Activated CD8-positive, alpha-beta memory T cell treated with anti-CD3 and anti-CD28 coated beads for 24 hours (primary cell): ENCODE measurements at regions not wholly inside any gene's neighbourhood (a gene's known extent, or its start where the extent isn't known, plus 50 kb on each side); places are given as distances from the start of the nearest gene placed in this dataset.

Source experiments
- DNase-seq: peaks from one replicate; pipeline ENCODE4 v3.0.0-alpha.2; 2020

GRCh38 chr1:11338284-11338924 is 65.4 kb downstream of the UBIAD1 start:
- no peak for DNase-seq

GRCh38 chr1:11339346-11340232 is 66.6 kb downstream of the UBIAD1 start:
- DNase-seq: no peak

- DNase-seq: no peak
These were observed 67.2 kb downstream of the UBIAD1 start for GRCh38 chr1:11340233-11340632.

GRCh38 chr1:11341901-11342552 is 69.0 kb downstream of the UBIAD1 start:
- DNase-seq: no peak

GRCh38 chr1:11342621-11343032 is 69.6 kb downstream of the UBIAD1 start:
- no peak for DNase-seq

GRCh38 chr1:11345971-11346715 is 73.1 kb downstream of the UBIAD1 start:
- DNase-seq: no peak

- DNase-seq: no peak
These were observed 77.3 kb downstream of the UBIAD1 start for GRCh38 chr1:11350265-11350664.

GRCh38 chr1:11352058-11352715 is 79.2 kb downstream of the UBIAD1 start:
- no peak for DNase-seq

- DNase-seq: no peak
These were observed 80.1 kb downstream of the UBIAD1 start for GRCh38 chr1:11352816-11353799.

- no peak for DNase-seq
These were observed 82.0 kb downstream of the UBIAD1 start for GRCh38 chr1:11354893-11355553.

GRCh38 chr1:11355559-11356475 is 82.8 kb downstream of the UBIAD1 start:
- no peak for DNase-seq

GRCh38 chr1:11357276-11357675 is 84.3 kb downstream of the UBIAD1 start:
- DNase-seq: no peak

GRCh38 chr1:11358984-11359383 is 86.0 kb downstream of the UBIAD1 start:
- DNase-seq: no peak

GRCh38 chr1:11362547-11363021 is 89.6 kb downstream of the UBIAD1 start:
- no peak for DNase-seq

- no peak for DNase-seq
These were observed 91.2 kb downstream of the UBIAD1 start for GRCh38 chr1:11364170-11364569.

- DNase-seq: no peak
These were observed 92.9 kb downstream of the UBIAD1 start for GRCh38 chr1:11365744-11366387.

GRCh38 chr1:11373029-11373894 is 100.3 kb downstream of the UBIAD1 start:
- DNase-seq: no peak
